Right atrium auricular region (tissue), 2 donors: ENCODE measurements at regions not wholly inside any gene's neighbourhood (a gene's known extent, or its start where the extent isn't known, plus 50 kb on each side); places are given as distances from the start of the nearest gene placed in this dataset.
"Not testable (repeated sequence)": the region's sequence is repeated elsewhere in the genome, so short reads cannot be mapped to it uniquely, and the experiment has no call there.

ENCODE experiments used
- DNase-seq: peaks from one replicate; pipeline ENCODE4 v3.0.0-alpha.2; 2019; ENCODE audit warnings: low spot score
- H3K27ac ChIP-seq, 2 donors: fragments of 200-600 bp; sonication (generic); 1 replicate in 1 of 2; 2 replicates in 1 of 2; pipeline ENCODE4 v1.5.1; 2016 to 2019
- H3K27me3 ChIP-seq, 2 donors: fragments of 200-600 bp; sonication (generic); one replicate each; pipeline versions ENCODE4 v1.5.1 to v1.6.0; 2017 to 2019
- H3K36me3 ChIP-seq: fragments of 200-600 bp; sonication (generic); one replicate; pipeline ENCODE4 v1.5.1; 2016
- H3K4me1 ChIP-seq, 2 donors: fragments of 200-600 bp; sonication (generic); one replicate each; pipeline versions ENCODE4 v1.5.1 to v1.6.0; 2017 to 2019
- H3K4me3 ChIP-seq, 2 donors: fragments of 200-600 bp; sonication (generic); 1 replicate in 1 of 2; 2 replicates in 1 of 2; pipeline ENCODE4 v1.5.1; 2017 to 2019; ENCODE audit warnings: mild to moderate bottlenecking in 1 of 2, moderate library complexity in 1 of 2
- H3K9me3 ChIP-seq, 2 donors: fragments of 200-600 bp; sonication (generic); one replicate each; pipeline ENCODE4 v1.5.1; 2019
- CTCF ChIP-seq, 2 donors: fragments of 200-600 bp; sonication (generic); IDR thresholded peaks; one replicate each; pipeline ENCODE4 v1.5.1; 2019; ENCODE audit warnings: antibody characterized with exemption in 2 of 2

GRCh38 chr4:104351706-104352105 lies 143.0 kb downstream of the CXXC4 start:
- no peak for TF ChIP-seq CTCF (IDR thresholded peaks at IDR 0.05)
- DNase-seq = no peak
- H3K4me3 ChIP-seq = no peak overlapping the region
- no peaks in the 10 kb centered on the region for H3K27me3 ChIP-seq
- no peaks in the 10 kb centered on the region for H3K36me3 ChIP-seq
- peaks cover 0 to 33% of the 10 kb centered on the region in 2 donors for H3K9me3 ChIP-seq
- H3K4me1 ChIP-seq = no peaks in the 10 kb centered on the region
- H3K27ac ChIP-seq = no peak overlapping the region

GRCh38 chr4:104345598-104346242 lies 149.0 kb downstream of the CXXC4 start:
- Histone ChIP-seq H3K27ac (no peak overlapping the region), H3K36me3 (no peaks in the 10 kb centered on the region), H3K27me3 (no peaks in the 10 kb centered on the region), H3K4me1 (no peaks in the 10 kb centered on the region), H3K4me3 (no peak overlapping the region), H3K9me3 (no peaks in the 10 kb centered on the region)
- no peak for TF ChIP-seq CTCF (IDR thresholded peaks at IDR 0.05)
- DNase-seq = no peak

- no peak for TF ChIP-seq CTCF (IDR thresholded peaks at IDR 0.05)
- no peak for DNase-seq
- no peak overlapping the region for H3K27ac ChIP-seq
- H3K4me3 ChIP-seq = no peak overlapping the region
- H3K4me1 ChIP-seq = no peaks in the 10 kb centered on the region
- H3K27me3 ChIP-seq = no peaks in the 10 kb centered on the region
- no peaks in the 10 kb centered on the region for H3K36me3 ChIP-seq
- no peaks in the 10 kb centered on the region for H3K9me3 ChIP-seq
These were observed 150.2 kb downstream of the CXXC4 start for GRCh38 chr4:104344342-104344980.

- Histone ChIP-seq H3K4me1 (no peaks in the 10 kb centered on the region), H3K36me3 (no peaks in the 10 kb centered on the region), H3K4me3 (no peak overlapping the region), H3K9me3 (peaks cover 0 to 15% of the 10 kb centered on the region in 2 donors), H3K27ac (no peak overlapping the region), H3K27me3 (no peaks in the 10 kb centered on the region)
- DNase-seq = no peak
- TF ChIP-seq CTCF (IDR thresholded peaks at IDR 0.05) = no peak
These were observed 160.3 kb downstream of the CXXC4 start for GRCh38 chr4:104334410-104334809.

- no peak for DNase-seq
- Histone ChIP-seq H3K27me3 (no peaks in the 10 kb centered on the region), H3K27ac (no peak overlapping the region), H3K9me3 (no peaks in the 10 kb centered on the region), H3K4me1 (no peaks in the 10 kb centered on the region), H3K4me3 (no peak overlapping the region), H3K36me3 (no peaks in the 10 kb centered on the region)
- no peak for TF ChIP-seq CTCF (IDR thresholded peaks at IDR 0.05)
These were observed 164.4 kb downstream of the CXXC4 start for GRCh38 chr4:104330125-104330905.

- H3K36me3 ChIP-seq, H3K9me3 ChIP-seq, DNase-seq, H3K4me1 ChIP-seq, H3K27me3 ChIP-seq, H3K4me3 ChIP-seq, H3K27ac ChIP-seq: not testable (repeated sequence)
These were observed 167.6 kb downstream of the CXXC4 start for GRCh38 chr4:104326991-104327694.
